Skin of body (tissue), 1 donor: ENCODE measurements at regions not wholly inside any gene's neighbourhood (a gene's known extent, or its start where the extent isn't known, plus 50 kb on each side); places are given as distances from the start of the nearest gene placed in this dataset.

Experiments used
- DNase-seq: peaks from one replicate; lab custom pipeline; 2025; lab: John Stamatoyannopoulos, UW

DNA sequence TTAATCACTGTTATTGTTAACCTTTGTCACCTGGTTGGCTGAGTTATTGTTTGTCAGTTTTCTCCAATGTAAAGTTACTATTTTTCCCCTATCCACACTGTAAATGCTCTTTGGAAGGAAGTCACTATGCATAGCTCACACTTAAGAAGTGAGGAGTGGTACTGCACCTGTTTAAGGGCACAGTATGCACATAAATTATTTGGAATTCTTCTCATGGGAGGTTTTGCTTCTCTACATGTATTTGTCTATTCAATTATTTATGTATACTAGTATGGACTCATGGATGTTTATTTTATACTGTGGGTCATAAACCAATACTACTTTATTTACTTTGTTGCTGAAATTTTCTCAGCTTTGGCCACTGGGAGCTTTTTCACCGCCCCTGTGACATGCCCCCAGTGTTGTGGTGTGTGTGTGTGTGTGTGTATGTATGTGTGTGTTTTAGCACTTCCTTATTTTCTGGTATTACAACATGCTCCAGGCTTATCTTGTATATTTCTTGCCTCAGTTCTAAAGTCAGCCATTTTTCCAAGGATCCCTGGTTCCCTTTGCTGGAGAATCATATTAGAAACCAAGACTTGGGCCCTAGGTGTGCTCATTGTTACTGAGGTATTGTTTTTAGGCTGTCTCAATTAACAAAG, 290.5 kb downstream of the KBTBD8 start:
- no peak for DNase-seq

DNA sequence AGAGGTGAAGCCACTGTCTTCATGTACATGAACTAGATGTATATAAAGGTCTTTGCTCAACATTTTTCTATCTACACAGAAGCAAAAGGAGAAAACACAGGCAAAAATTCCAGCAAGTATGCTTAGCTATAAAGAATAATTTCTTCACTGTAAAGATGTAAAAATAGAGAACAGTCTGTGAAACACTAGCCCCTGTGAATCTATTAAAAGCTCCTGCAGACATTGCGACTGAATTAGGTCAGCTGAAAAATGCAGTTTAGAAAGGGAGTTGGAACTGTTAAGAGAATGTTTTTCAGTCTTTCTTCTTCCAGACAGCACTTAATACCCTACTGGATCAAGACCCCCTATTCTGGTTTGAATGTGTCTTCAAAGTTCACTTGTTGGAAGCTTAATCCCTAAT, 291.5 kb downstream of the KBTBD8 start:
- no peak for DNase-seq

DNA sequence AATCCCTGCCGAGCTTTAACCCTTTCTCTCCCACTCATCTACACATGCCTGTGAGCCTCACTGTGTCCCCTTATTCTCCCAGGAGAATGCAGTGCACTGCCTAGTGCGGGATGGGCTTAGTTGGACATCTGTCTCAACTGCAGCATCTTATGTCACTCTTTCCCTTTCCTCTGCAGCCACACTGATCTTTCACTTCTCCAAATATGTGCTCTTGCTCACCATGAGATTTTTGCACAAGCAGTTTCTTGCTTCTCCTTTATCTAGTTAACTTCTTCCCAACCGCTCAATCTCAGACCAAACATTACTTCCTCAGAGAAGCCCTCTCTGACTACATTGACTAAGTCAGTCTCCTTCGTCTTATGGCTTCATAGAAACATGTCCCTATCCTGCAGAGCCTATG, 292.3 kb downstream of the KBTBD8 start:
- DNase-seq = no peak

- DNase-seq = no peak
Observed at GRCh38 chr3:67291287-67292252, 293.5 kb downstream of the KBTBD8 start.

DNA sequence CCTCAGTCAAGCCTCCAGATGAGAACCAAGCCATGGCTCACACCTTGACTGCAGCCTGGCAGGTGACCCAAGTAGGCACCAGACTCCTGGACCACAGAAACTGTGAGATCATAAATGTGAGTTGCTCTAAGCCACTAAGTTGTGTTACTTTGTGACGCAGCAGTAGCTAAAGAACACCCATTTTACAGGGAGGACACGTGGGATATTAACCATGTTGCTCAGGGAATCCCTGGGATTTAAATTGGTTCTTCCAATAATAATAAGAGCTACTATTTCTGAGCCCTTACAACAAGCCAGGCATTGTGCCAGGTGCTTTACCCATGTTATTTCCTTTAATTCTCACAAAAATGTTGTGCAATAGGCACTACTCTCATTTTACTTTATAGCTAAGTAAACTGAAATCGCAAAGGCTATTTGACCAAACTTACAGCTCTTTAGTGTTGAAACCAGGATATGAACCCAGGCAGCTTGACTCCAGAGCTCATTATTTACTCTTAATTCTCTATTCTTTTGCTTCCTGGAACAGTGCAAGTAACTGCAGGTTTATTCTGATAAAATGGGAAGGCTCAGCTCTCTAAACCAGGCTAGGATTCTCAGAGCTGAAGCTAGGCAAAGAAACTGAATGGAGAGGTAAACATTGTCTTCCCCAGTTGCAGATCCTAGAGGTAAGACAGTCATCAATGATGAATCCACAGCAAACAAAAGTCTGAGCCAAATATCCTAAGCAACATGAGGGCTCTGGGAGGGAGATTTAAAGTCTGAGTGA, 294.4 kb downstream of the KBTBD8 start:
- no peak for DNase-seq

DNA sequence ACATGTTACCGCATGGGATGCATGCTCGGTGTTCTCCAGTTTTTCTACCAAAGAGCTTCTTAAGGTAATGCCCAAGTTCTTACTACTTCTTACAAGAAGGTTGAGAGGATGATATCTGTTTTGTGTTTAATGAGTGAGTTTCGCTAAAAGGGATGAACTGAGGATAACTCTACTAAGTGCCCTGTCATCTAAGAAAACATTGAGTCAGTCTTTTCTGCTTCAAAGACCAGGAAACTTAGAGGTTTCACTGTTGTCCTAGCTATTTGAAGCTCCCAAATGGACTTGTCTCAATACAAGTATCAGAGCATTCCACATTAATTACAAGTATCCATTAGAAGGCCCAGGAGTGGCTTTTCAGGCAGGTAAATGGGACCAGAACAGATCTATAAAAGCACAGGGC, 296.2 kb downstream of the KBTBD8 start:
- DNase-seq = no peak

DNA sequence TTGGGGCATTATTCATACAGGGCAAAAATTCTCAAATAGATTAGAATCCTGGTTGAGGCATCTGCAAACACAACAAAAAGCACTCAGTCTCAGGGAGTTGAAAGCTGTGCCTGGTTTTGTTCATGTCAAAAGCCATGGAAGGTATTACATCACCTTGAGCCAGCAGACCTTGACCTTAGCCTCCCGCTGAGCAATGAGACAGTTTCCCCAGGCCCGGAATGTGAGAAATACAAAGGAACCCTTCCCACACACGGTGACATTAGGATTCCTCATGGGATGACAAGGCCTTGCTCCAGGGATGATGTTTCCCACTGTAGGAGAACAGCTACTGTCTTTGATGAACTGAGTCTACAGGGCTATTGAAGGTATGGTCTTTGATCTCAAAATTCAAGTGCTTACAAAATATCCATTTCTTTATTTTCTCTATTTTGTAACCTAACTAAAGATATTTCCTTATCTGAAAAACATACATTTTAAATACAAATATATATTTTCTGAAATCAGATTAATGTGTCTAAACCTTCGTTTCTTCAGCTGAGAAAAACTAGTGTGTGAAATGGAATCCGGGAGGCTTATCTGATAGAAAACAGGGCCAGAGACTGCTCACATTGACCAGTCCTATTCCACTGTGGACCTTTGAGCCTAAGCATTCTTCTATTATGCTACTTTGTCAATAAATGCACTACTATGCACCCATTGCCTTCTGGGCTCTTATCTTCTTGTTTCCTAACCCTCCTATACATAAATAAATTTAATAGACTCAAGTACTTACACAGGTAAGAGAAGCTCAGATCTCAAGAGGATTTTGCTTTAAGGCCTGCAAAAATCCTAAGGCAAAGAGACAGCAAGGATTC, 298.2 kb downstream of the KBTBD8 start:
- DNase-seq = no peak

DNA sequence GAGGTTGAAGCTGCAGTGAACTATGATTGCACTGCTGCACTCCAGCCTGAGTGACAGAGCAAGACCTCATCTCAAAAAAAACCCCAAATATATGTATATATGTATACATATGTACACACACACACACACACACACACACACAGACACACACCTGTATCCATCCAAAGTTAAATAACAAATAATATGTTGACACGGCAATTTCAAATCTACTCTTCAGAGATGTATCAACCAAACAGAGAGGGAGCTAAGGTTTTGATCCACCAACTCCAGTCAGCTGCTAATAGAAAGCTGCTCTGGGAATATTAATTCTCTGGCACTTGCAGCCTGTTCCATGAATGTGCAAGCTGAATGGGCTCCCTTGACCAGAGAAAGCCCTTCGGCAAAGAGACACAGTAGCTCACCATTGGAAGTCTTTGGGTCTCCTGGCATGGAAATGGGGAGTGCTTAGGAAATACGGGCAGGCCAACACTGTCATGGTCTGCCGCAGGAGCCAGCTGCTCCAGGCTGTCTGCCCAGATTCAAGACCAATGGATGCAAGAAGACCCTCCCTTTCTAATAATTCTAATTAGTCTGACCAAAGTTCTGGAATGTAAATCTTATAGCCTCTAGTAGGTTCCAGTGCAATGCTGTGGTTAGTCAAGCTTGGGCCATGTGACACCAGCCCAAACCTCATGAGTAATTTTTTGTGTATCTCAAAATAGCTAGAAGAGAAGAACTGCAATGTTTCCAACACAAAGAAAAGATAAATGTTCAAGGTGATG, 299.8 kb downstream of the KBTBD8 start:
- no peak for DNase-seq

DNA sequence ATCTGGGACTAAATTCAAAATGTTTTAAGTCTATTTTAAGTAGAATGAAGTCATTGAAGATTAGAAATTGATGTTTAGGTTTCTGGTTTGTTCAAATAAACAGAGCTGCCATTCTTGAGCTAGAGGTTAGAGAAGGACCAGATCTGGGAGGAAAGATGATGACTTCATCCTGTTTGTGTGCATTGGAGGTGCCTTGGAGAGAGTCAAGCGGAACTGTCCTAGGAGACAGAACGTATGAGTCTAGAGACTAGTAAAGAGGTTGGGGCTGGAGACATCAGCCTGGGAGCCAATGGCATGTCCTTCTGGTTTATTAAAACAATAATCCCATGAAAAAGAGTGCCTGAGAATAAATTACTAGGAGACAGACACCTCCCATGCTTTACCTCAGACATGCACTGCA, 303.4 kb downstream of the KBTBD8 start:
- no peak for DNase-seq

GRCh38 chr3:67302489-67302888, 304.4 kb downstream of the KBTBD8 start:
- DNase-seq = no peak

DNA sequence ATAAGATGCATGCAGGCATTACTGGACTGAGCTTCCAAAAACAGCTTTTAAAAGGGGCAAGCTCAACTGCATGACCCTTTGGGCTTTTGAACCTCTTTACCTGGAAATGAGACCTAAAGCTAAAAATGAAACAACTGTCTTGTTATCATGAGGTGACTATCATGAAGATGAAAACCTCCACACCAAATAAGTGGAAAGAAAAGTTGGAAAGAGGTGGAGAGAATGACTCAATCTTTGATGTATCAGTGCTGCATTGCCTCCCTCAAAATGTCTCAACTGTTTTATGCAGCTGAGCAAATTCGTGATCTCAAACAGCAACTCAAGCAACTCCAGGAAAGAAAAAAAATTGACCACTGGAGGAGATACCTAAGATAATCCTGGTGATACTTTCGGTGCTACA, 307.1 kb downstream of the KBTBD8 start:
- no peak for DNase-seq

DNA sequence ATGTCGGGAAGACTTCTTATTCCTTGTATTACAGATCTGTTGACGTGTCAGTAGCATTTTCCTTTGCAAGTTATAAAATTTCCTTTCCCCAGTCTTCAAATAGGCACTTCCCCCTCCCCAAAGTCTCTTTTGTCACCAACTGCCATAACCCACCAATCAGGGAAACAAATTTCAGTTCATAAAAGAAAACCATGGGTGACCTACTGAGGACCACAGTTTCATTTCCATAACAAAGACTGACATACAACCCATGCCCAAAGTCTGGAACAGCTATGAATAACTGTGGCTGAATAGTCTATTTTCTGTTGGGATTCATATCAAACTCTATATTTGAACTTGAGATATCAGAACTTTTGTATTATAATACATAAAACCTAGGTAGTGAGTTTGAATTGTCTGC, 307.8 kb downstream of the KBTBD8 start:
- no peak for DNase-seq

DNA sequence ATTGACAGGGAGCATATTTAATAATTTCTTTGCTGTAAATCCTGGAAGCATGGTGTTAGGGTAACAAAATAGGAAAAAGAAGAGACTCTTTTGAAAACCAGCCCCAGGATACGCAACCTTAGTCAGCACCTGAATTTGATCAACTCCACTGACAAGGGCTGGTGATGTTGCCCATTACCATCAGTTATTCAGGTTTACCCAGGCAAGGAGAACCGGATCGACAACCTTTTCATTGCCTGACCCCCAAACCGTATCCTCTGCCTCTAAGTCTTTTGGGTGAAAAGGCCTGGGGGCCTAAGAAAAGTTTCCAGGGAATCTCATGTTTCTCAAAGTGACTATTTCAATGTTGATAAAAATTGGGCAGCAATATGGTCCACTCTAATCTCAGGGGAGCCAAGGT, 313.3 kb downstream of the KBTBD8 start:
- no peak for DNase-seq

DNA sequence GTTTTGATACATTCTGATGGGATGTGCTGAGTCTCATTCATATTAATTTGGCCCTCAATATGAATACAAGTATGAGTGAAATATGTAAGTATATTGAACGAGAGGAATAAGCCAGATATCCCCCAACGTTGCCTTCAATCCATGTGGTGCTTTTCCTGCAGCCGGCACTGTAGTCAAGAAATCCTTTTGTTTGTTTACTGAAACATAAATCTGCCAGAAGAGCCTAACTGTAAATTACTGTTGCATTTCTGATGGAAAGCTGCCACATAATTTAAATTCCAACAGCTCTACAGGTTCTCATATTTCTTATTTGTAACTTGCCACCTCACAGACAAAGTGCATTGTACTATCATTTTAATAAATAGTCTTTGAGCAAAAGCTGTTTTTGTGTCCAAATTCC, 314.0 kb downstream of the KBTBD8 start:
- DNase-seq = no peak

- no peak for DNase-seq
Observed at GRCh38 chr3:67318162-67318561, 320.1 kb downstream of the KBTBD8 start.

DNA sequence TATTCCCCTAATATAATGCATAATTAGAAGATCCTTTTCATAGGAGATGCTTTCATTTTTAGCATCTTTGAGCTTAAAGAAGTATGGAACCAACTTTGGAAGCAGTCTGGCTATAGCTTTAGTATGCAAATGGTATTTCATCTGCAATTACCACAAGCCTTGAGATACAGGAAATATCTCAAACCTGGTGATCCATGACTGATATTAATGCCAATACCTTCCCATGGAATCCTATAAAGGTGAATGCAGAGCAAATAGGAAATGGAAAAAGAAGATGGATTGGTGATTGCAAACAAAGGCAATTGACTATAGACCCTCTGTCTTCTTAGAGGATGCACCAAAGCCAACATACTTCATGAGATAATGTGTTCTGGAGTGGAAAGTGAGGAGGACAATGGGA, 326.4 kb downstream of the KBTBD8 start:
- no peak for DNase-seq
